ENCODE measurements at regions not wholly inside any gene's neighbourhood (a gene's known extent, or its start where the extent isn't known, plus 50 kb on each side); places are given as distances from the start of the nearest gene placed in this dataset.

DNA sequence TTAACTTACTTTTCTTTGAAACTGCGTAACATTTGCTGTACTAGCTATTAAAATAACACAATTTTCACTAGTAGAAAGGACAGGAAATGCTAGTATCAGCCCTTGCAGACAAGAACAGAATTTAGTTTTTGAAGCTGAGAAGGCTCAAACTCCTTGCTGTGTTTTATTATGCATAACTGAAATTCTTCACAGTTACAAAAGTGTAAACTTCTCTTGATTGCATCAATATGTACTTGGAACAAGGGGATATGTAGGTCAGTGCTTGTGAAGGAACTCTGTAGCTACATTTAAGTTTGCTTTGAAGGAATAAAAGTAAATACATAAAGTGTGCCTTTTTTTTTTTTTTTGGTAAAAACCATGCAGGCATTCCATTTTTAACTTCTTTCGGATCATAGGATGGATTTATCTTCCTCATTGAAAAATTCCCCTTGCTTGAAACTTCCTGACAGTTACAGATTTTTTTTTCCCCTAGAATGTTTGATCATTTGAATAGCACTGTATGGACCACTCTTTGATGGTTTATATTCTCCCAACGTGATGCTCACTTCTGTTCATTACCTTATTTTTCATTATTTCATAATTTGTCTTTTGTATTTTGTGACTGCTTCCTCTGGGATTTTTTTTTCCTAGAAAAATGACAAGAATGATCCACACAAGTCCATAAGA lies 94.9 kb upstream of the DAB2 start:
- TF ChIP-seq, protein P1, sequence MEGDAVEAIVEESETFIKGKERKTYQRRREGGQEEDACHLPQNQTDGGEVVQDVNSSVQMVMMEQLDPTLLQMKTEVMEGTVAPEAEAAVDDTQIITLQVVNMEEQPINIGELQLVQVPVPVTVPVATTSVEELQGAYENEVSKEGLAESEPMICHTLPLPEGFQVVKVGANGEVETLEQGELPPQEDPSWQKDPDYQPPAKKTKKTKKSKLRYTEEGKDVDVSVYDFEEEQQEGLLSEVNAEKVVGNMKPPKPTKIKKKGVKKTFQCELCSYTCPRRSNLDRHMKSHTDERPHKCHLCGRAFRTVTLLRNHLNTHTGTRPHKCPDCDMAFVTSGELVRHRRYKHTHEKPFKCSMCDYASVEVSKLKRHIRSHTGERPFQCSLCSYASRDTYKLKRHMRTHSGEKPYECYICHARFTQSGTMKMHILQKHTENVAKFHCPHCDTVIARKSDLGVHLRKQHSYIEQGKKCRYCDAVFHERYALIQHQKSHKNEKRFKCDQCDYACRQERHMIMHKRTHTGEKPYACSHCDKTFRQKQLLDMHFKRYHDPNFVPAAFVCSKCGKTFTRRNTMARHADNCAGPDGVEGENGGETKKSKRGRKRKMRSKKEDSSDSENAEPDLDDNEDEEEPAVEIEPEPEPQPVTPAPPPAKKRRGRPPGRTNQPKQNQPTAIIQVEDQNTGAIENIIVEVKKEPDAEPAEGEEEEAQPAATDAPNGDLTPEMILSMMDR (IDR thresholded peaks at IDR 0.05) = no peak
- TF ChIP-seq POLR2A (IDR thresholded peaks at IDR 0.05) = no peak

All from testis (tissue), 2 donors.